HUES48 (cell line): ENCODE measurements at regions not wholly inside any gene's neighbourhood (a gene's known extent, or its start where the extent isn't known, plus 50 kb on each side); places are given as distances from the start of the nearest gene placed in this dataset.

ENCODE experiments used
- H3K27ac ChIP-seq: one replicate; pipeline ENCODE4 v1.7.0; 2013; ENCODE audit warnings: low read depth, low read length, inconsistent platforms
- H3K27me3 ChIP-seq: 2 replicates; pipeline ENCODE4 v1.6.1; 2013; ENCODE audit warnings: mild to moderate bottlenecking, low read length; ENCODE audit not compliant: control insufficient read depth, insufficient read depth
- H3K36me3 ChIP-seq: 2 replicates; pipeline ENCODE4 v1.6.1; 2013; ENCODE audit warnings: low read length; ENCODE audit not compliant: control insufficient read depth, insufficient read depth
- H3K4me1 ChIP-seq: 2 replicates; pipeline ENCODE4 v1.6.1; 2013; ENCODE audit warnings: mild to moderate bottlenecking, low read length; ENCODE audit not compliant: control insufficient read depth, insufficient read depth
- H3K4me3 ChIP-seq: 2 replicates; pipeline ENCODE4 v1.5.1; 2013; ENCODE audit warnings: mild to moderate bottlenecking, low read depth, low read length
- H3K9ac ChIP-seq: 2 replicates; pipeline ENCODE4 v1.6.1; 2013; ENCODE audit warnings: mild to moderate bottlenecking, low read depth, low read length, moderate library complexity
- H3K9me3 ChIP-seq: 2 replicates; pipeline ENCODE4 v1.6.1; 2013; ENCODE audit warnings: low read length; ENCODE audit not compliant: control insufficient read depth, insufficient read depth

DNA sequence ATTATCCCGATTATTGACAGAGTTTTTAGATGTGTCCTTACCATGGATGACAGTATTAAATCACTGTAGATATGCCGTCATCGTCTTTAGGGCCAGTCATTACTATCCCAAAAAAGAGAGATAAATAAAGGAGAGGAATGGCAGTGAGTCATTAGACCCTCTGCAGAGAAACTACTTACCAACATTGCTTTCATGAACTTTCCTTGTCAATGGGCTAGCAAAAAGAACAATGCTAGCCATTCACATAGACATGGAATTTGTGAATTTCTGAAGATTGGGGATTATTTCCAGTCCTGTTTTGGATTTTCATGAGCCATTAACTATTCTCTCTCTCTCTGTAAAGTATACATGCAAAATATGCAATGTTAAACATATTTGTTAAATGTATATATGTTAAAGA lies 319.4 kb upstream of the FANCL start:
- Histone ChIP-seq H3K4me1 (peaks cover 27% of the 10 kb centered on the region), H3K27ac (peak overlapping the region; percentile 17), H3K9ac (no peak overlapping the region), H3K27me3 (no peaks in the 10 kb centered on the region), H3K9me3 (no peaks in the 10 kb centered on the region), H3K4me3 (no peak overlapping the region), H3K36me3 (no peaks in the 10 kb centered on the region)

DNA sequence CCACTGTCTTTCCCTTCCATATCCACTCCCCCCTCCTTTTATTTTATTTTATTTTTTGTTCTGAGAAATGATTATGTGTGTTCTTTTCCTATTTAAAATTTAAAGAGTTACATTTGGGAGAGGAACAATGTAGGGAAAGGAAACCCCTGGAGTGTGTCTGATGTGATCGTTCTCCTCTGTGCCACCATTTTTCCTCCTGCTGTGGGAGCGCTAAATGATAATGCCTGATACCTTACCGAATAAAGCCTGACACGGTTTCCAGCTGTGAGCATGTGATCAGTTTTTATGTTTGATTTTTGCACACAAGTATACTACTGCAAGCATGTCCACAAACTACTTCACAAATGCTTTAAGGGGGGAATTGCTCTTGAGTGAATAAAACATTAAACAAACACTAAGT lies 317.8 kb upstream of the FANCL start:
- Histone ChIP-seq H3K36me3 (no peaks in the 10 kb centered on the region), H3K27ac (peak overlapping the region; percentile 21), H3K9ac (no peak overlapping the region), H3K4me3 (no peak overlapping the region), H3K27me3 (no peaks in the 10 kb centered on the region), H3K9me3 (no peaks in the 10 kb centered on the region), H3K4me1 (peaks cover 30% of the 10 kb centered on the region)

DNA sequence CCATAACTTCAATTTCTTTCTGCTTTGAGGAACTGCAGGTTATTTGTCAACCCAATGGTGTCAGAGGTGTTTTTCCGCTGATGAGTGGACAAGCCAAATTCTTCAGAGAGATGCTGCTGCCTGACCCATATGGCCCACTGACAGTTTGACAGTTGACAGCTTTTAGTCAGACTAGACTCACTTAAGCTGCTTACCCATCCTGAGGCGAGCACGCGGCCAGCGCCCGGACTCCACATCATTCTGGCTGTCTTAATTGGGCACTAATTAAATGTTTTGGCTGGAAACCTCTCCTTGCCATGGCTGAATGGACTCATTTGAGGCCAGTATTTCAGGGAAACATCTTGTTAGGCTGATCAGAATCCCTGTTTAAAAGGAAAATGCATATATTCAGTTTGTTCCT lies 316.1 kb upstream of the FANCL start:
- H3K9me3 ChIP-seq = no peaks in the 10 kb centered on the region
- no peaks in the 10 kb centered on the region for H3K27me3 ChIP-seq
- H3K9ac ChIP-seq = no peak overlapping the region
- no peak overlapping the region for H3K27ac ChIP-seq
- no peak overlapping the region for H3K4me3 ChIP-seq
- no peaks in the 10 kb centered on the region for H3K36me3 ChIP-seq
- peaks cover 45% of the 10 kb centered on the region for H3K4me1 ChIP-seq

DNA sequence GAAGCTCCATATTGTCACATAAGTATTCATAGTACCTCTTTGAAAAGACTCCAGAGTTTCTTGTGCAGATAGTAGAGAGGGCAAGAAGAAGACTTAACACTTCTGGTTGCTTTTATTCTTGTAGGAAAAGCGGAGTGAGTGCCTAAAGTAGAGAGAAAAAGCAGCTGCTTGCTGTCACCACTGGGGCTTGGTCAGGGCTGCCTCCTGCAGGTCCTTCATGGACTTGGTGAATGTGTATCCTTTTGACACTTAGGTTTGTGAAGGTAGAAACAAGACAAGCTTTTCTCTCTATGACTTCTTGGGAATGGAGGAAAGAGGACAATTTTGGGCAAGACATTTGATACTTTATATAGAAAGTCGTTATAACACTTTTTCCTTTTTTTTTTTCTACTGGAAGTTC lies 312.8 kb upstream of the FANCL start:
- H3K9me3 ChIP-seq = no peaks in the 10 kb centered on the region
- no peak overlapping the region for H3K4me3 ChIP-seq
- no peaks in the 10 kb centered on the region for H3K27me3 ChIP-seq
- H3K27ac ChIP-seq = peak overlapping the region; percentile 2
- no peaks in the 10 kb centered on the region for H3K36me3 ChIP-seq
- no peak overlapping the region for H3K9ac ChIP-seq
- peaks cover 35% of the 10 kb centered on the region for H3K4me1 ChIP-seq

DNA sequence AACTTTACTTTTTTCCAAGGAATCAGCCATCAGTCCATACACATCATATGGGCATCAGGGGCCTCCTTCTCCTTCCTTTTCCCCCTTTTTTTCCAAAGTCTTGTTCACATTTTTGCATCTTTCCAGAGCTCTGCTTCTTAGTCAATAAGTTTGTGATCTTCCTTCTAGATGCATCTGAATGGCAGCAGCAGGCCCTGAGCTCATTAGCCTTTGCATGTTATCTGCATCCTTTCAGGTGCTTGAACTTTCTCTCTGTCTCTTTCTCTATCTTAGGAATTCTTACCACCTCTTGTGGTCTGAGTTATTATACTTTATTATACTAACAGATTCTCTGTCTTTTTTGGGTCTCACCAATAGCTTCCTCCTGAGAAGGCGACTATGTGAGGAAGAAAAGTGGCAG lies 312.4 kb upstream of the FANCL start:
- no peak overlapping the region for H3K9ac ChIP-seq
- no peaks in the 10 kb centered on the region for H3K9me3 ChIP-seq
- H3K36me3 ChIP-seq = no peaks in the 10 kb centered on the region
- peaks cover 31% of the 10 kb centered on the region for H3K4me1 ChIP-seq
- H3K27ac ChIP-seq = peak overlapping the region; percentile 2
- H3K4me3 ChIP-seq = no peak overlapping the region
- H3K27me3 ChIP-seq = no peaks in the 10 kb centered on the region

DNA sequence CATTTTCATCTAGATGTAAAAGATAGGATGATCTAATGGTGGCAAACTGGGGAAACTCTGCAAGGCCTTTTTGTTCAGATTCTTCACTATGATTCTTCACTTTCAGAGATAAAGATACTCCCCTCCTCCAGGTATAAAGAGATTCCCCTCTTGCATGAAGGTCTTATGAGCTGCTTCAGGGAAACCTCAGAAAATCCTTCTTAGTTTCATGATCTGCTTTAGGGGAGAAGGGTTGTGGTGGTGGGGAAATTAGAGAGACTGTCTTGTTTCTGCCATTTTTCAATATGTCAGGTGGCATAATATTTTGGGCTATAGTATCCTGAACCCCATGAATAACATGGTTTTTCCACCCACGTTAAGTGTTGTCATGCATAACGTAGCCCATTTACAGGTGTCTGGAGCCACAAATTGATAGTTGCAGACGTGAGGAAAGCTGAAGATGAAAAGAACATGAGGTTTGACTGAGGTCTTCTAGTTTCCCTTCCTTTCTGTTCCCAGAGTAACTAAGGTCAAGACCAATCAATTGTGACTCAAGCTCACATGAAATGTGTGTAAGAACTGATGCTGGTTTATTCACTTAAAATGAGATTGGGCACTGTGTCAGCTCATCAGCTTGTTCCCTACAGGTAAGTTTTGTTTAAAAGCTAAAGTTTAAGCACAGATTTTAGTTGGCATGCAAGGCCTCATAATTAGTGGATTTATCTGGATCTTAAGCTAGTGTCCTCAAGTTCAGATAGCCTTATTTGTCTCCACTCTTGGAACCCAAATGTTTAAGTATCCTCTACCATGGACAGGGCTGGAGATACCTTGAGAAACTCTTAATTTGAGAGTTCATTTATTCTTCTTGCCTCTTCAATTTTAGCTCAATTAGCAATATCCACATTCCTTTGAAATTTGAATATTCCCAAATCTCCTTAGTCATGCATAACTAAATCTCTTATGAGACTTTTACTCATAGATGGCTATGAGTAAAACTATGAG lies 304.5 kb upstream of the FANCL start:
- H3K27ac ChIP-seq = no peak overlapping the region
- H3K4me3 ChIP-seq = no peak overlapping the region
- no peaks in the 10 kb centered on the region for H3K36me3 ChIP-seq
- peaks cover 43% of the 10 kb centered on the region for H3K4me1 ChIP-seq
- no peaks in the 10 kb centered on the region for H3K27me3 ChIP-seq
- H3K9me3 ChIP-seq = no peaks in the 10 kb centered on the region; the same call in 1 of the 2 replicates
- no peak overlapping the region for H3K9ac ChIP-seq

DNA sequence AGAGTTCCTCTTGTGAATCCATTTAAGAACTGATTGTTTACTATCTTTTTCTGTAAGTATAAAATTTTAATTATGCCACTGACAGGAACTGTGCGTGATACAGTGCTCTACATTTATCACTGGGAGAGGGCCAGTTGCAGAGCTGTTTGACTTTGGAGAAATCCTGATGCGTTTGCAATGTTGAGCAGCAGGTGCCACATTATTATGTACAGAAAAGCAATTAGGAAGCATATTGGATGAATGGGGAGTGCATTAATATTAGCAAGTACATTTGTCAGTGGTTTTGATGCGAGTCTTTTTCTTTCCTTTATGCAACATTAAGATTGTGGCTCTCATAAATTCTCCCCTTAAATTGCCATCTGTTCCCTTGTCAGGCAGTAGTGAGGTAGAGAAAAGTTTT lies 302.3 kb upstream of the FANCL start:
- H3K27ac ChIP-seq = peak overlapping the region; percentile 13
- no peak overlapping the region for H3K9ac ChIP-seq
- peaks cover 63% of the 10 kb centered on the region for H3K4me1 ChIP-seq
- H3K27me3 ChIP-seq = no peaks in the 10 kb centered on the region
- H3K36me3 ChIP-seq = no peaks in the 10 kb centered on the region
- no peak overlapping the region for H3K4me3 ChIP-seq
- H3K9me3 ChIP-seq = no peaks in the 10 kb centered on the region; the same call in 1 of the 2 replicates

DNA sequence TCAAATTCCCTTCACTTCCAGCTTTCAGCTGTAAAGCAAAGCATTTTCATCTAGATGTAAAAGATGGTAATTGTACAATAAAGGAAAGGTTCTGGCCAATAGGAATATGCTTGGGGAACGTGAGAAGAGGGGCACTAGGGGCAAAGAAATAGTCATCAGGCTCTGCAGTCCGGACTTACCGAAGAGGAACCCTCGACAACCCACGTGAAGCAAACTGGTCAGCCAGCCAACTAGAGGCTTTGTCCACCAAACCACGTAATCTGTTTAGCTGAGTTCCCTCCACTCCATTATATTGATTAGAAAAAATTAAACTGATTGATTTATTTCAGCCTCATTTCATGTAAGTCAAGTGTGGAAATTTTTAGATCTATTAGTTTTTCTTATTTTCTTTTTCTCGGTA lies 300.4 kb upstream of the FANCL start:
- H3K9me3 ChIP-seq = no peaks in the 10 kb centered on the region
- peaks cover 74% of the 10 kb centered on the region for H3K4me1 ChIP-seq
- peak overlapping the region; percentile 56 for H3K4me3 ChIP-seq
- H3K27ac ChIP-seq = peak overlapping the region; percentile 100
- no peaks in the 10 kb centered on the region for H3K36me3 ChIP-seq
- no peaks in the 10 kb centered on the region for H3K27me3 ChIP-seq
- peak overlapping the region; percentile 70 for H3K9ac ChIP-seq

DNA sequence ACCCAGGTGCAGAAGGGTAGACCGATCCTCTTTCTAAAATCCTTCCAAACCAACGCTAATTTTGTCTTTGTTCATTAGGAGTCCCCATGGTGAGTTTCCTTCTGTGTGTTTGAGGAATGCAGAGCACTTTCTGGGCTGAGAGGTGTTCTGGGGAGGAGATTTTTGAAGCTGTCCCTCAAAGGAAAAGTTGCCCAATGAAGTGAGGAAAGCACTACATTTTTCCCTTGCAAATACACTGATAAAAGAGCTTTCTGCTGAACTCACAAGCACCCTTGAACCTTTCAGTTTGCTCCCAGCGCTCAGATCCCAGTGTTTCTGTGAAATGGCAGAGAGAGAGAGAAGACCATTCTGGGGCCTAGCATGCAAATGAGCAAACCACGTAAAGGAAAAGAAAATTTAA lies 299.6 kb upstream of the FANCL start:
- Histone ChIP-seq H3K36me3 (no peaks in the 10 kb centered on the region), H3K4me1 (peaks cover 82% of the 10 kb centered on the region), H3K9ac (peak overlapping the region; percentile 70), H3K27ac (peak overlapping the region; percentile 100), H3K9me3 (no peaks in the 10 kb centered on the region), H3K27me3 (no peaks in the 10 kb centered on the region), H3K4me3 (peak overlapping the region; percentile 56)

DNA sequence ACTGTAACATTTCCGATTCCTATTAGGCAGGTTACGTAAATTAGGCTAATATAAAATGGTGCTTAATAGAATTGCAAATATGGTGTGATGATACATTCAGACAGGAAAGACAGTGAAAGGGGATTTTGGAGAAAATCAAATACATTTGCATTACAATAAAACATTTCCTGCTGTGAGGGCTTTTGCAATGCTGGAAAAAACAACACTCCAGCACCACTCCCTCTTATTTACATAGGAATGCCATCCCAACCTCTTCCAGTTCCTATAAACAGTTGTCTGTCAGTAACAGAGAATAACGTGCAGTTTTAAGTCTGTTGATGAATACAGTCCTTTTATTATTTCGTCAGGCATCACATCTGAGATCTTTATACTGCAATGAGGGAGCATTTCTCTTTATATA lies 298.8 kb upstream of the FANCL start:
- H3K4me3 ChIP-seq = peak overlapping the region; percentile 56
- peak overlapping the region; percentile 70 for H3K9ac ChIP-seq
- H3K27ac ChIP-seq = peak overlapping the region; percentile 100
- H3K4me1 ChIP-seq = peaks cover 89% of the 10 kb centered on the region
- H3K9me3 ChIP-seq = no peaks in the 10 kb centered on the region
- no peaks in the 10 kb centered on the region for H3K27me3 ChIP-seq
- no peaks in the 10 kb centered on the region for H3K36me3 ChIP-seq

DNA sequence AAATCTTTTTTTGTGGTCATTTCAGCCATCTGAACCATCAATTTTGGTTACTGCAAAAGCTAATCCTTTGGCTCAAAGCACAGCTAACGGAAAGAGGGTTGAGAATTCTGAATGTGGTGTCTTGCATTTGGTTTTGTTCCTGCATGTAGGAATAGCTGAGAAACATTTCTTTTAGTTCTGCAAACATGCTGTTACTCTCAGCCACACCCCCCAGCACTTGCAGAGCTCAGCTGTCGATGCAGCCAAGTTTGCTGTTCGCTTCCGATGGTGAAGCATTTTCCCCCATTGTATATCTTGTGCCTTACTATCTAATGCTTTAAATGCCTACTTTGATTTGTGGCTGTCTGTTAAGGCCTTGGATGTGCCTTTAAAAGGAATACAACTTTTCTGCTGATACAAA lies 294.9 kb upstream of the FANCL start:
- H3K36me3 ChIP-seq = no peaks in the 10 kb centered on the region
- no peak overlapping the region for H3K4me3 ChIP-seq
- no peaks in the 10 kb centered on the region for H3K9me3 ChIP-seq
- peaks cover 75% of the 10 kb centered on the region for H3K4me1 ChIP-seq
- no peaks in the 10 kb centered on the region for H3K27me3 ChIP-seq
- H3K9ac ChIP-seq = no peak overlapping the region
- H3K27ac ChIP-seq = peak overlapping the region; percentile 18
